HepG2 (cell line): ENCODE measurements at regions not wholly inside any gene's neighbourhood (a gene's known extent, or its start where the extent isn't known, plus 50 kb on each side); places are given as distances from the start of the nearest gene placed in this dataset.
A peak's percentile ranks its signal among the peaks of the same experiment; 100 is the strongest.

Experiments
- ATAC-seq: fragments of 200-7000 bp; cut with Tn5 transposase; 3 replicates; pipeline ENCODE4 v1.9.1; 2020; ENCODE audit warnings: mild to moderate bottlenecking, moderate library complexity
- BruUV-seq: library from RNA; stranded (reverse); fragments of 400-500 nt; replicated peaks from 2 replicates; lab custom pipeline; 2021; lab: Mats Ljungman, UMichigan
- CTCF ChIA-PET: fragments of 300-600 bp; formaldehyde crosslinking; extraction: SDS; loops from one replicate; lab custom pipeline; 2021; ENCODE audit warnings: low total read pairs, inconsistent platforms, low intra/inter-chr PET ratio; lab: Yijun Ruan, JAX
- POLR2A ChIA-PET: fragments of 350-600 bp; sonication (Branson Sonifier 250); formaldehyde crosslinking; loops from one replicate; lab custom pipeline; 2020; ENCODE audit warnings: antibody characterized with exemption, inconsistent platforms; lab: Yijun Ruan, JAX
- DNase-seq: peaks from one replicate; pipeline ENCODE4 v3.0.0-alpha.2; 2015; ENCODE audit warnings: low spot score
- FAIRE-seq: peaks from 3 replicates; lab custom pipeline; 2011; peaks lifted over from hg19 to GRCh38; lab: Jason Lieb, UNC
- H2AFZ ChIP-seq: one replicate; pipeline ENCODE4 v1.6.1; 2011; ENCODE audit warnings: low read length, inconsistent platforms
- H3K27ac ChIP-seq: fragments of 300-600 bp; 3 replicates; pipeline ENCODE4 v1.8.0; 2011; ENCODE audit warnings: mixed run types, mild to moderate bottlenecking, mixed read lengths, low read length, inconsistent platforms; ENCODE audit not compliant: insufficient read depth; ENCODE audit errors: extremely low read length
- H3K27me3 ChIP-seq, 2 experiments: fragments of 200-600 bp in 1 of 2; 2 replicates in 1 of 2; 3 replicates in 1 of 2; pipeline versions ENCODE4 v1.6.0 to v1.8.0; 2011; ENCODE audit warnings: low read length in 2 of 2, mild to moderate bottlenecking in 2 of 2, moderate library complexity in 2 of 2, inconsistent platforms in 1 of 2; ENCODE audit not compliant: insufficient read depth in 2 of 2, control insufficient read depth in 1 of 2
- H3K36me3 ChIP-seq, 2 experiments: fragments of 200-600 bp in 1 of 2; replicated peaks in 1 of 2; 2 replicates in 1 of 2; 3 replicates in 1 of 2; pipeline versions ENCODE4 v1.5.1 to v1.8.0; 2011; ENCODE audit warnings: low read length in 2 of 2, inconsistent platforms in 1 of 2; ENCODE audit not compliant: insufficient read depth in 2 of 2, control insufficient read depth in 1 of 2
- H3K4me1 ChIP-seq: 2 replicates; pipeline ENCODE4 v1.5.1; 2012; ENCODE audit warnings: low read length, inconsistent platforms; ENCODE audit not compliant: insufficient read depth
- H3K4me2 ChIP-seq: 2 replicates; pipeline ENCODE4 v1.6.0; 2011; ENCODE audit warnings: low read depth, low read length, inconsistent platforms
- H3K4me3 ChIP-seq, 3 experiments: fragments of 200-600 bp in 1 of 3; sonication (generic), shearing (Covaris generic) in 1 of 3; replicated peaks in 1 of 3; 2 replicates each; pipeline ENCODE4 v1.5.1; 2011 to 2016; ENCODE audit warnings: low read length in 3 of 3, inconsistent platforms in 2 of 3, low read depth in 2 of 3, mild to moderate bottlenecking in 2 of 3, control low read depth in 1 of 3, mixed read lengths in 1 of 3; ENCODE audit not compliant: insufficient read depth in 1 of 3
- H3K79me2 ChIP-seq: one replicate; pipeline ENCODE4 v1.6.1; 2011; ENCODE audit warnings: low read length, inconsistent platforms; ENCODE audit not compliant: insufficient read depth
- H3K9ac ChIP-seq: 2 replicates; pipeline ENCODE4 v1.6.0; 2011; ENCODE audit warnings: mild to moderate bottlenecking, low read depth, low read length, inconsistent platforms; ENCODE audit not compliant: insufficient read depth
- H3K9me3 ChIP-seq: 2 replicates; pipeline ENCODE4 v1.5.1; 2012; ENCODE audit warnings: mild to moderate bottlenecking, low read length
- H4K20me1 ChIP-seq: 2 replicates; pipeline ENCODE4 v1.6.0; 2011; ENCODE audit warnings: inconsistent platforms, mild to moderate bottlenecking, low read length, moderate library complexity; ENCODE audit not compliant: insufficient read depth
- CSRNP1 ChIP-seq: sonication (generic); formaldehyde crosslinking; IDR thresholded peaks from 2 replicates; pipeline ENCODE4 v1.8.1; 2023; ENCODE audit warnings: mild to moderate bottlenecking, missing genetic modification reagents
- MAFK ChIP-seq, 2 experiments: IDR thresholded peaks in 1 of 2; conservative IDR thresholded peaks in 1 of 2; 2 replicates each; pipeline ENCODE4 v1.6.1; 2011; ENCODE audit warnings: improper control_type of control experiment in 2 of 2, low read length in 2 of 2
- SSRP1 ChIP-seq: IDR thresholded peaks from 2 replicates; pipeline ENCODE4 v1.6.1; 2016; ENCODE audit warnings: control low read depth
- ZMAT3 ChIP-seq: sonication (generic); formaldehyde crosslinking; conservative IDR thresholded peaks from 2 replicates; pipeline ENCODE4 v1.7.0; 2021; ENCODE audit warnings: missing genetic modification reagents
- ZNF136 ChIP-seq: sonication (generic); formaldehyde crosslinking; IDR thresholded peaks from 2 replicates; pipeline ENCODE4 v1.8.1; 2022; ENCODE audit warnings: low read depth, mild to moderate bottlenecking, moderate library complexity, missing genetic modification reagents
- ZNF318 ChIP-seq: sonication (generic); formaldehyde crosslinking; IDR thresholded peaks from 2 replicates; pipeline ENCODE4 v1.4.0; 2020; ENCODE audit warnings: mild to moderate bottlenecking, missing genetic modification reagents
- ZNF773 ChIP-seq: sonication (generic); formaldehyde crosslinking; IDR thresholded peaks from 2 replicates; pipeline ENCODE4 v1.4.0; 2020; ENCODE audit warnings: missing genetic modification reagents, borderline replicate concordance
- in situ Hi-C: cut with HindIII; loops from 2 replicates; pipeline ENCODE4 v1.10.0; 2017; ENCODE audit warnings: low pct_unique_long_range_greater_than_20kb; ENCODE audit not compliant: extremely low pct_ligation_motif_present
- intact Hi-C: fragments of 100-400 bp; cut with micrococcal nuclease; formaldehyde crosslinking; loops from one replicate; pipeline ENCODE4 v1.10.0; 2022; ENCODE audit not compliant: unreplicated experiment

GRCh38 chr12:46435029-46435428, 62.5 kb upstream of the SLC38A2 start:
- Histone ChIP-seq H3K27ac (no peak overlapping the region), H3K9me3 (no peaks in the 10 kb centered on the region), H3K4me3 (no peak overlapping the region), H3K4me1 (peaks cover 25% of the 10 kb centered on the region), H3K27me3 (no peaks in the 10 kb centered on the region), H3K4me2 (no peak overlapping the region), H3K79me2 (peaks cover 2% of the 10 kb centered on the region), H4K20me1 (no peaks in the 10 kb centered on the region), H3K9ac (no peak overlapping the region), H2AFZ (no peak overlapping the region), H3K36me3 (no peaks in the 10 kb centered on the region)
- FAIRE-seq (no peak), DNase-seq (no peak), ATAC-seq (no peak)
- POLR2A ChIA-PET = no interaction called here
- intact Hi-C loops = no loop called here
- BruUV-seq = no TSS peak
- in situ Hi-C loops = no loop called here
- TF ChIP-seq CSRNP1 (CRISPR knock-in tag) (no peak), ZNF318 (no peak), ZMAT3 (no peak), ZNF773 (no peak), MAFK (conservative IDR thresholded peaks at IDR 0.05 in 1 of 2, IDR thresholded peaks at IDR 0.05 in 1 of 2; ENCODE audit: low read length in 2 of 2) (peak in 1 of 2 experiments; percentile 29; a peak in 1 of 4 replicates), ZNF136 (CRISPR knock-in tag) (no peak), SSRP1 (no peak)
- CTCF ChIA-PET = no interaction called here
